M059J (cell line): ENCODE measurements at regions not wholly inside any gene's neighbourhood (a gene's known extent, or its start where the extent isn't known, plus 50 kb on each side); places are given as distances from the start of the nearest gene placed in this dataset.
A peak's percentile ranks its signal among the peaks of the same experiment; 100 is the strongest.
"Not testable (repeated sequence)": the region's sequence is repeated elsewhere in the genome, so short reads cannot be mapped to it uniquely, and the experiment has no call there.

ENCODE experiments used
- DNase-seq: peaks from one replicate; pipeline ENCODE4 v3.0.0-alpha.2; 2012; ENCODE audit warnings: low read depth

GRCh38 chr13:82011355-82011754 lies 1670.4 kb upstream of the SPRY2 start:
- no peak for DNase-seq

- DNase-seq, result no peak
Measured at GRCh38 chr13:82010780-82011179, 1669.9 kb upstream of the SPRY2 start.

- no peak for DNase-seq
Measured at GRCh38 chr13:82002710-82003109, 1661.8 kb upstream of the SPRY2 start.

- no peak for DNase-seq
Measured at GRCh38 chr13:81995316-81995715, 1654.4 kb upstream of the SPRY2 start.

GRCh38 chr13:81990652-81991051 lies 1649.7 kb upstream of the SPRY2 start:
- no peak for DNase-seq

GRCh38 chr13:81988567-81988966 lies 1647.6 kb upstream of the SPRY2 start:
- no peak for DNase-seq

GRCh38 chr13:81987677-81988357 lies 1646.9 kb upstream of the SPRY2 start:
- no peak for DNase-seq

- DNase-seq, result no peak
Measured at GRCh38 chr13:81987159-81987558, 1646.2 kb upstream of the SPRY2 start.

- DNase-seq, result no peak
Measured at GRCh38 chr13:81986308-81986707, 1645.4 kb upstream of the SPRY2 start.

GRCh38 chr13:81957121-81957520 lies 1616.2 kb upstream of the SPRY2 start:
- no peak for DNase-seq

GRCh38 chr13:81929988-81930387 lies 1589.1 kb upstream of the SPRY2 start:
- DNase-seq, result peak; percentile 1

- DNase-seq, result no peak
Measured at GRCh38 chr13:81927347-81927746, 1586.4 kb upstream of the SPRY2 start.

GRCh38 chr13:81917810-81918209 lies 1576.9 kb upstream of the SPRY2 start:
- DNase-seq, result no peak

- DNase-seq, result no peak
Measured at GRCh38 chr13:81916461-81916860, 1575.5 kb upstream of the SPRY2 start.

GRCh38 chr13:81907787-81908372 lies 1567.0 kb upstream of the SPRY2 start:
- no peak for DNase-seq

GRCh38 chr13:81888855-81889254 lies 1547.9 kb upstream of the SPRY2 start:
- DNase-seq, result no peak

- DNase-seq, result no peak
Measured at GRCh38 chr13:81874681-81875661, 1534.0 kb upstream of the SPRY2 start.

- no peak for DNase-seq
Measured at GRCh38 chr13:81874253-81874652, 1533.3 kb upstream of the SPRY2 start.

GRCh38 chr13:81872581-81872980 lies 1531.7 kb upstream of the SPRY2 start:
- no peak for DNase-seq

- DNase-seq, result not testable (repeated sequence)
Measured at GRCh38 chr13:81871751-81872325, 1530.9 kb upstream of the SPRY2 start.

GRCh38 chr13:81848291-81848690 lies 1507.4 kb upstream of the SPRY2 start:
- no peak for DNase-seq

- no peak for DNase-seq
Measured at GRCh38 chr13:81846771-81847170, 1505.8 kb upstream of the SPRY2 start.
